GM12874 (cell line): ENCODE measurements at regions not wholly inside any gene's neighbourhood (a gene's known extent, or its start where the extent isn't known, plus 50 kb on each side); places are given as distances from the start of the nearest gene placed in this dataset.

Experiments
- TF ChIP-seq, protein P1 (sequence below): IDR thresholded peaks from 2 replicates; pipeline ENCODE4 v1.5.1; 2011; ENCODE audit warnings: low read depth, mild to moderate bottlenecking, control low read depth, low read length, moderate library complexity; ENCODE audit not compliant: insufficient read depth

DNA sequence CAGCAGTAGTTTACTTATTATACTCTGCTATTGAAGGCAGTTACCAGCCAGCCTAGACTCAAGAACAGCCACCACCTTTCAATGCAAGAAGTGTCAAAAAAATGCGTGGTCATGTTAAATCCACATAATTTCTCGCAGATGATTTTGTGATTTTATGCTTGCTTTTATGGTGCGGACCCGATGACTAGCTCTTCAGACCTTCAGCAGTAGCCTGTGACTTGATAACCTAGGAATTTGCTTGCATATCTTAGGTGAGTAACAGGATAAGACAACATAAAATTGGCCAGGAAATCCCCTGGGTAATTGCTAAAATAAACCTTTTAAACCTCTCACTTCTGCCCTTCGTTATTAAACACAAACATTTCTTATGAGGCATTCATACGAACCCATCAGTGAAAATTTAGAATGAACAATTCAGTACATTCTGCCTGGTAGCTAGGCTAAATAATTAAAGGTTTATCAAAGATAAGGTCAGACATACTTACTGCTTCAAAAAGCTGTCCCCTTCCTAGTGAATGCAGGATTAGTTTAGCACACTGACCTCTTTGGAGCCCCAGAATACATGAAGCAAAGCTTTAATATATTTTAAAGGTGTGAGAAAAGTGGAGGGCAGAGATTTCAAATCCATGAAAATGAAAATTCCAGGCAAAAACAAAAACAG is 798.8 kb downstream of the OTOL1 start:
- TF ChIP-seq, protein P1, sequence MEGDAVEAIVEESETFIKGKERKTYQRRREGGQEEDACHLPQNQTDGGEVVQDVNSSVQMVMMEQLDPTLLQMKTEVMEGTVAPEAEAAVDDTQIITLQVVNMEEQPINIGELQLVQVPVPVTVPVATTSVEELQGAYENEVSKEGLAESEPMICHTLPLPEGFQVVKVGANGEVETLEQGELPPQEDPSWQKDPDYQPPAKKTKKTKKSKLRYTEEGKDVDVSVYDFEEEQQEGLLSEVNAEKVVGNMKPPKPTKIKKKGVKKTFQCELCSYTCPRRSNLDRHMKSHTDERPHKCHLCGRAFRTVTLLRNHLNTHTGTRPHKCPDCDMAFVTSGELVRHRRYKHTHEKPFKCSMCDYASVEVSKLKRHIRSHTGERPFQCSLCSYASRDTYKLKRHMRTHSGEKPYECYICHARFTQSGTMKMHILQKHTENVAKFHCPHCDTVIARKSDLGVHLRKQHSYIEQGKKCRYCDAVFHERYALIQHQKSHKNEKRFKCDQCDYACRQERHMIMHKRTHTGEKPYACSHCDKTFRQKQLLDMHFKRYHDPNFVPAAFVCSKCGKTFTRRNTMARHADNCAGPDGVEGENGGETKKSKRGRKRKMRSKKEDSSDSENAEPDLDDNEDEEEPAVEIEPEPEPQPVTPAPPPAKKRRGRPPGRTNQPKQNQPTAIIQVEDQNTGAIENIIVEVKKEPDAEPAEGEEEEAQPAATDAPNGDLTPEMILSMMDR: no peak

DNA sequence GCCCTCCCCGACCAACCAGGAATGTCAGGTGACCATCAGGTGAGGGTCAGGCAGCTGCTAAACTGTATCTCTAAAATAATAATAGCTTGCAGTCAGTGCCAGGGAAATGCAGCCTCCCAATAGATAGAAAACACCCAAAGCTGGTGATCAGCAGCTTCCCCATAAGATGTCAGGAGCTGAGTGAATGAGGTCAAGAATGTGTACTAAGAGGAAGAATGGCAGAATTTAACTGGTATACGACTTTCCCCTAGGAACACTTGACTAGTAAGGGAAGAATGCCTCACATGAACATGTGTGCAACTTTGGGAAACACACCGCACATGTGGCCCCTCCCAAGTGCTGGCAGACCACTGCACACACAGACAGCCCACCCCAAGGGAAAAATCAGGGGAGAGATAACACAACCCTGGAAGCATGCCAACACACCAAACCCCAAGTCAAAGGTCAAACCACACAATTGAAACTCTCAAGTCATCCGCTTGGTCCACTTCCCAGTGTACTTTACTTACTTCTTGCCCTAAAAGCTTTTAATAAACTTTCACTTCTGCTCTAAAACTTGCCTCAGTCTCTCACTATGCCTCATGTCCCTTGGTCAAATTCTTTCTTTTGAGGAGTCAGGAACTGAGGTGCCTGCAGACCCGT is 806.5 kb downstream of the OTOL1 start:
- TF ChIP-seq, protein P1: no peak

DNA sequence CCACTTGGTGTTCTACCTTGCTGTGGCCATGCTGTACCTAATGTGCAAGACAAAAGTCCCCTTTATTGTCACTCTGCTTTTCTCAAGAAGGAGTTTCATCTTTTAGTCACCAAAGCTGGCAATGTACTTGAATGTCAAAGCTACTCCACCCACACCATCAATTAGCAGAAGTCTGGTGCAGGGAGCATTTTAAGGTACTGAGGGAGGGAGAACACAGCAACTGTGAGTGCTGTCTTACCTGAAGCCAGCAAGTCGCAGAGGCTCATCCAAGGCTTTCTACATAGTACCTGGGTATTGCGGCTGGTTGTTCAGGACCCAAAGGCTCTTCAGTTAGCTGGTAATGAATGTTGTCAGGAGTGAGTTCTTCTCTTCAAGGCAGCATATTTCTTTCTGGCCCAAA is 820.4 kb downstream of the OTOL1 start:
- TF ChIP-seq, protein P1: no peak

DNA sequence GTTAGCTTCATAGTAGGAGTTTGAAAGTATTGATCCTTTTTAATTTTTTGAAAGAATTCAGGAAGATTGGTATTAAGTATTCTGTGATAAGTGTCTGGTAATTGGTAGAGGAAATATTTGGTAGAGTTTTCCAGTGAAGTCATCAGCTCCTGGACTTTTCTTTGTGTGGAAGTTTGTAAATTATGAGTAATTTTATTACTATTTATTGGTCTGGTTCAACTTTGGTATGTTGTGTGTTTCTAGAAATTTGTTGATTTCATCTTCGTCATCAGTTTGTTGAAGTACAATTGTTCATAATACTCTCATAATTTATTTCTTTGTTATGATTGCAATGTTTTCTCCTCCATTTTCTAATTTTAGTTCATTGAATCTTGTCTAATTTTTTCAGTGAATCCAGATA is 832.0 kb downstream of the OTOL1 start:
- TF ChIP-seq, protein P1: no peak

DNA sequence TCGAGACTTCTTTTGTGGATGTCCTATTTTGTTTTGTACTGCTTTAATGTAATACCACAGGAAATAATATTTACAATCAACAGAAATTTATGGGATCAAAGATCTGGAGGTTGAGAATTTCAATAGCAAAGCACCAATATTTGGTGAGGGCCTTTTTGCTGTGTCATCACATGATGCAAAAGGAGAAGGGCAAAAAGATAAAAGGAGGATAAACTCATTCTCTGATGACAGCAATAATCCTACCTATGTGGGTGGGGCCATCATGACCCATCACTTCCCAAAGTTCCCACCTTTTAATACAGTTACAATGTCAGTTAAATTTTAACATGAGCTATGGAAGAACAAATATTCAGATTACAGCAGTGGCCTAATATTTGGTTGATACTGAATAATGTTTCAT is 832.9 kb downstream of the OTOL1 start:
- TF ChIP-seq, protein P1: no peak

DNA sequence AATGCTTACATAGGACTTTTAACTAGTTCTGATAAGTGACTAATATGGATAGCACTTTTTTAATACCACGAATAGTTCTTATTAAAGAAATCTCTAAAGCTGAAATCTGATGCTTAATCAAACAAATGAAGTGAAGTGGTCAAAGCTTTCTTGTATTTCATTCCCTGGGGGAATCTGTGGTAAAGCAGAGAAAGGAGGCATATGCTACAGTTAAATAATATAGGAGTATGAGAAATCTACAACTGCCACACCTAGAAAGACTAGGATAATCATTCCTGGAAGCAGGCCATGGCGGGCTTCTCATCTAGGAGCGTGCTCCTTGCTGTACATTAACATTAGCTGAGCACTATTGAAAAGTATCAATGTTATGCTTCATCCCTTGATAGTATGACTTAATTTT is 835.7 kb downstream of the OTOL1 start:
- TF ChIP-seq, protein P1: no peak

DNA sequence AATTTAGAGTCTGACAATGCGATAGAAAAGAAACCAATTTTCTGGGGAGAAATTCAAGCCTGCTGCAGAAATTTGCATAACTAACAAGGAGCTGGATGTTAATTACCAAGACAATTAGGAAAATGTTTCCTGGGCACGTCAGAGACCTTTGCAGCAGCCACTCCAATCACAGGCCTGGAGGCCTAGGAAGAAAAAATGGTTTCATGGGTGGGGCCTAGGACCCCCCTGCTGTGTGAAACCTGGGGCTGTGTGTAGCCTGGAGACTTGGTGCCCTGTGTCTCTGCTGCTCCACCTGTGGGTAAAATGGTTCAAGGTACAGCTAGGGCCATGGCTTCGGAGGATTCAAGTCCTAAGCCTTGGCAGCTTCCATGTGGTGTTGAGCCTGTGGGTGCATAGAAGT is 837.9 kb downstream of the OTOL1 start:
- TF ChIP-seq, protein P1: no peak
